ENCODE measurements at regions not wholly inside any gene's neighbourhood (a gene's known extent, or its start where the extent isn't known, plus 50 kb on each side); places are given as distances from the start of the nearest gene placed in this dataset.

- no peak for TF ChIP-seq POLR2AphosphoS5 (IDR thresholded peaks at IDR 0.05)
- TF ChIP-seq CTCF (IDR thresholded peaks at IDR 0.05) = no peak
- no peak for TF ChIP-seq EP300 (IDR thresholded peaks at IDR 0.05)
- TF ChIP-seq POLR2A (IDR thresholded peaks at IDR 0.05) = no peak
These were observed 181.3 kb upstream of the ZNF521 start for GRCh38 chr18:25533218-25533617.
